NOMO-1 treated with dmso at 0.1 percent for 144 hours (cell line): ENCODE measurements at regions not wholly inside any gene's neighbourhood (a gene's known extent, or its start where the extent isn't known, plus 50 kb on each side); places are given as distances from the start of the nearest gene placed in this dataset.

Experiments used
- DNase-seq: peaks from one replicate; lab custom pipeline; 2025; ENCODE audit not compliant: unreplicated experiment; lab: John Stamatoyannopoulos, UW

GRCh38 chr19:29395111-29395733 is 130.6 kb upstream of the VSTM2B start:
- no peak for DNase-seq

DNA sequence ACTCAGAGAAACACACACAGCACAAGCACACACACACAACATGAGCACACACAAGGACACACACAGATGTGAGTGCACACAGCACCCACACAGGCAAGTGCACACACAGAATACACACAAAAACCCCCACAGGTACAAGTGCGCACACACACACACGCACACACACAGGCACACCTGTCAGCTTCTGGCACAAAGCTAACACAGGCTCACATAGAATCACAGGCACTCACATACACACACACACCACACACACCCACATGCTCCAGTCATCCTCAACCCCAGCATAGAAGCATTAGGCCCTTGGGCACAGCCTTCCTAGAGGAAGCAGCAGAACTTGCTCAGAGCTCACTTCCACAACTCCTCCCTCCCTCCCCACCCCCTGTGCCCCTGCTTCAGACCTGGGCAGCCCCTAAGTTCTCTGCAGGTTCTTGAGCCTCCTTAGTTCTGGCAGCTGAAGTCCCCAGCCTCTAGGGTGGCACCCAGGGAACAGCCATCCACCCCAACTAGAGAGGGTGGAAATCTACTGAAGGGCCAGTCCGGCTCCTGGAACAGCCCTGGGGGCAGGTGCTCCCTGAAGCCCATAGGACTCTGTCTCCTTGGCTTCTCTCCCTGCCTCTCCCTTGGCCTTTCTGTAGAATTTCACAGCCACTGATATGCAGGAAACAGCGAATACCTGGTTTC is 129.9 kb upstream of the VSTM2B start:
- DNase-seq: no peak

- no peak for DNase-seq
Observed at GRCh38 chr19:29396925-29397324, 128.9 kb upstream of the VSTM2B start.

- DNase-seq: no peak
Observed at GRCh38 chr19:29397748-29398147, 128.0 kb upstream of the VSTM2B start.

DNA sequence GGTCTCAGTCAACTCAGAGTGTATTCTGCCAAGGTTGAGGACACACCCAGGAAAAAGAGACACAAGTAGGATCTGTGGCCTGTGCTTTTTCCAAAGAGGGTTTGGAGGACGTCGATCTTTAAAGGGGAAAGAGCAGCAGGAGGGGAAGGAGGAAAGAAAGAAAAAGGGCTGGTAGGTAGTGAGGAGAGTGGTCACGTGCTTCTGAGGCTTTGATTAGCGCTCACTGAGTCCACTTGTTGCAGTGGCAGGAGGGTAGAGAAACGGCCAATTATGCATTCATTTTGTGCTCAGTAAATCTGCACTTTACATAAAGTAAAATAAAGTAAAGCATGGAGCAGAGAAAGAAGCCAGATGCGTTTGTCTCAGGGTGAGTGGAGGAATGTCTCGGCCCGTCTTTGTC is 126.0 kb upstream of the VSTM2B start:
- DNase-seq: no peak

DNA sequence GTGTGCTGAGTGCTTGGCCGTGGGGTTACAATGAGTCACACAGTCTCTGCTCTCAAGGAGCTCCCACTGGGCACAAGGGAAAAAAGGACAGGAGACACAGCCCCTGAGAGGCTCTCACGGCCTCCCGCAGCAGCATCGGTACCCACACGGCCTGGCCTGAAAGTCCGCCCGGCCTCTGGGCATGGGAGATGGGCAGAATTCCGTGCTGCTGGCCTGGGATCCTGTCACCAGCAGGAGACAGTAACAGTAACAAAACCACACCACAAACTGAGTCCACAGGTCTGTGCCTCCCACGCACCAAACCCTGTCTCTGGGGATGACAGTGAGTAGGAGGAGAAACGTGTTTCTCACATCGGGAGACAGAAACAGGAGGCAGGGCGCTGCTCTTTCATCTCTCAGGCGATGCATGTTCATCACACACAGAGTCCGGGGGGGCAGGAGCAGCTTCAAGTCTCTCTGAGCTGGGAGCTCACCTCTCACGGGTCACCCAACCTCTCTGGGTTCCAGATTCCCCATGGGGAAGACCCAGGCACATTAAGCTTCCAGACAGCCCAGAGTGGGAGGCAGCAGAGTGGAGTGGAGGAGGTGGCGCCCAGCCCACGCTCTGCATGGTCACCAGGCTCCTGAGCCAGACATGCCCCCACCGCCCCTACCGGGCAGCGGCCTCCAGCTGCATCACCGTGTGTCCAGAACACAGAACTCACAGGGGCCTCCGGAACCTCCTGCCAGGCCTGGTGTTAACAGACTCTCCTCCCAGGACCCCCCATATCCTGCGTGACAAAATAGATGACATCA is 124.7 kb upstream of the VSTM2B start:
- DNase-seq: no peak

GRCh38 chr19:29401712-29402421 is 123.9 kb upstream of the VSTM2B start:
- no peak for DNase-seq

DNA sequence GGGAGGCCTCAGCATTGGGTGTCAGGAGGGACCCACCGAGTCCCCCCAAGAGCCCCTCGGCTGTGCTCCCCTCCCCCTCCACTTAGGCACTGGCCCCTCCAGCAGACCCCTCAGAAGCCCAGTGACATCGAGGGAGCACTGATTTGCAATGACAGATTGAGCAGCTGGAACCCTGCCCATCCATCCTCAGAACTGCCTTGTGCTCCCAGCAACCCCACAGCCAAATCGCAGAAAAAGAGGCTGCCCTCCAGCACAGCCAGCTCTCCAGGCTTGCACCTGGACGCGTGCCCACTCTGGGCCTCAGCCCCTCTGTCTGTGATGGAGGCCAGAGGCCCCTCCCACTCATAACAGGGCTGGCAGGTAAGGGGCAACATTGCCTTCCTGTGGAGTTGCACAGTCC is 123.2 kb upstream of the VSTM2B start:
- DNase-seq: no peak

GRCh38 chr19:29404015-29404414 is 121.8 kb upstream of the VSTM2B start:
- no peak for DNase-seq

GRCh38 chr19:29404951-29405727 is 120.7 kb upstream of the VSTM2B start:
- no peak for DNase-seq

DNA sequence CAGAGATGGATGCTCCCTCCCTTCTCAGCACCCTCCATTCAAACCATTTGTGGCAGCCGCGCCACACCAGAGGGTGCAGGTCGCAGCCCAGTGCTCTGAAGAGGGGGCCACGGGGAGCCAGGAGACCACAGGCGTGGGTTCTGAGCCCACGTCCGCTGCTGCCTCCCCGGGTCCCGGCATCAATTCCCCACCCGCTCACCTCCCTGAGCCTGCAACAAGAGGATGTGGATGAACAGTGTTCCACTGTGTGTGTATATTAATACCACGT is 120.1 kb upstream of the VSTM2B start:
- no peak for DNase-seq

DNA sequence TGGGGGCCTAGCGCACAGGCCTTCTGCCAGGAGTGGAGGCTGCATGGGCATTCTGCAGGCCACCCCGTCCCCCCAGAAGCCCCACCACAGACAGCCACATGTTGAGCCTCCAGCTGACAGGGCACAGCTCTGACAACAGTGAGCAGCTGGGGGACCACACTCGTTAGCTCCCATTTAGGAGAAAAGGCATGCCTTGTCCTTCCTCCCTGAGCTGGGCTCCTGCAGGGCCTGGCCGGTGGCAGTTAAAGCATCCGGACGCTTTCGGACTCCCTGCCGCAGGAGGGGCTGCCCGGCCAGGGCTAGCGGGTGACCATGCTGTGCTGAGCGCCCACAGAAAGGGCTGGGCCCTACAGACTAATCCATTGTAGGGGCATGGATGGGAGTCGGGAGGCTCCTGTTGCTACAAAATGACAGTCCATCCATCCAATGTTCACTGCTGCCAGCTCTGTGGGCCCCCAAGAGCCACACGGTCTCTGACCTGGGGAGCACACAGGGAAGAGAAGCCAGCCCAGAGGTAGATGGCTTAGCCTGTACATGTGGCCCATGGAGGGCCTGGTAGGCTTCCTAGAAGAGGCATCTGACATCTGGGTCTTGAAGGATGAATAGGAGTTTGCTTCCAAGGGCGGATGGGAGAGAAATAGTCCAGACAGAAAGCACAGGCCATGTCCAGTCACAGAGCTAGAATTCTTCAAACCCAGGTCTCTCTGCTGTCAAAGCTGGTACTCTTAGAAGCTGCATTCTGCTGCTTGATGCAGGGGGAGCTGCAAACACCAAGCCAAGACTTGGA is 116.5 kb upstream of the VSTM2B start:
- no peak for DNase-seq

DNA sequence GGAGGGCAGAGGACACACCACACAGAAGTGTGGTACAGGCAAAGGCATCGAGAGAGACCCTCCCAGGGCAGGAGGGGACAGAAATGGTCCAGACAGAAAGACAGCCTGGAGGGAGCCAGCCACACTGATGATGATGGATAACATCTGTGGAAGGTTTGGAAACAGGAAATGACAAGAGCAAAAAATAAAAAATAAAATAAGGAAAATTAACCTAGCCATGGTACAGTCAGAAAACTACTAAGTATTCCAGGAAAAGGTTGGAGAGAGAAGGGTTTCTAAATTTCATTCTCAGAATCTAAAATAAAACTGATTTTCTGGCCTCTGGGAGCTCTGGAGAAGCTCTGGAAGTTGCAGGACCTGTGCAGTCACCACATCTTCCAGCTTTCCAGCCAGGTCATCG is 115.2 kb upstream of the VSTM2B start:
- no peak for DNase-seq

GRCh38 chr19:29411113-29411581 is 114.6 kb upstream of the VSTM2B start:
- no peak for DNase-seq

- DNase-seq: no peak
Observed at GRCh38 chr19:29413435-29413834, 112.4 kb upstream of the VSTM2B start.

DNA sequence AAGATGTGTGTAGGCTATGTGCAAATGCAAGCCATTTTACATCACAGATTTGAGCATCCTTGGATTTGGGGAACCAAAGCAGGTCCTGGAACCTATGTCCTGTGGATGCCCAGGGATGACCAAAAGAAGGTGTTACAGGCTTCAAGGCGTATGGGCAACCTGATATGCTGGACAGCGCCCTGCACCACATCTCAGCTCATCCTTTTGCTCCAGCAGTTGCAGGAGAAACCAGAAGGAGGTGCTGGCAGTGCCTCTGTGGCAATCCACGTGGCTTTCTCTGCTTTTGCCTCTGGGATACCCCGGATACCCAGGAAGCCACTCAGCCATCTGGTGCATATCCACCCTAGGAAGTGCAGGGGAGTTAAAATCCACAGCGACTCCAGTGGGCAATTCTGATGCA is 110.3 kb upstream of the VSTM2B start:
- no peak for DNase-seq

DNA sequence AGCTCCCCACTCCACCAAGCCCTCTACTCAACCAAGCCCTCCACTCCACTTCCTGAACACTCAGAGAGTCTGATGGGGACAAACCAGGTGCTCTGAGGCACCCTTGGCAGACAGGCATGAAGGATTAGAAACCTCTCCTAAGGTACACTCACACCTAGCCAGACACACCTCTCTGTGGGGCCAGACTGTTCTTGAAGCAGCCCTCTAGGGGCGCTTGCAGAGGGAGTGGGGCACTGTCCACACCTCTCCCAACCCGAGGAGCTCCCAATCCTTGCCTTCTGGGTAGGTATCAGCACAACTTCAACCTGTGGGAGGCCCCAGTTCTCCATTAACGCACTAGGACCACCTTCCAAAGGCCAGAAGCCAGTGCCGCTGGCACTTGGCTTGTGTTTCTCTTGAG is 108.7 kb upstream of the VSTM2B start:
- no peak for DNase-seq

DNA sequence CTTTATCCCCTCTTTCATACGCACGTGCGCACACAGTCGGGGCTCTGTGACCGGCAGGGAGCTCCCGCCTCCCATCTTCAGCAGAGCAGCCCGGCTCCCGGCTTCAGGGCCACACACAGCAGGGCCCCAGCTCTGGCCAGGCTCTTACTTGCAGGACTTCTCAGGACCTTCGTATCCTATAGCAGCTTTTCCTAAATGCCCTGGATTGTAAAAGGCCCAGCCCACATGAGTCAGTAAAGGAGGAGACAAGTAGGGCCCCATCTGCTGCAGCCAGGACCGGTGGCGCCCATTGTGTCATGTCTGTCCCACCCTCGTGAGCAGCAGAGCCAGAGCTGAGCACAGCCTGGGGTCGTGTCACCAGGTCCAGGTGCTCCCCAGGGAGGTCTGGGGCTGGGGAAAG is 107.6 kb upstream of the VSTM2B start:
- no peak for DNase-seq

- DNase-seq: no peak
Observed at GRCh38 chr19:29420065-29420464, 105.7 kb upstream of the VSTM2B start.

DNA sequence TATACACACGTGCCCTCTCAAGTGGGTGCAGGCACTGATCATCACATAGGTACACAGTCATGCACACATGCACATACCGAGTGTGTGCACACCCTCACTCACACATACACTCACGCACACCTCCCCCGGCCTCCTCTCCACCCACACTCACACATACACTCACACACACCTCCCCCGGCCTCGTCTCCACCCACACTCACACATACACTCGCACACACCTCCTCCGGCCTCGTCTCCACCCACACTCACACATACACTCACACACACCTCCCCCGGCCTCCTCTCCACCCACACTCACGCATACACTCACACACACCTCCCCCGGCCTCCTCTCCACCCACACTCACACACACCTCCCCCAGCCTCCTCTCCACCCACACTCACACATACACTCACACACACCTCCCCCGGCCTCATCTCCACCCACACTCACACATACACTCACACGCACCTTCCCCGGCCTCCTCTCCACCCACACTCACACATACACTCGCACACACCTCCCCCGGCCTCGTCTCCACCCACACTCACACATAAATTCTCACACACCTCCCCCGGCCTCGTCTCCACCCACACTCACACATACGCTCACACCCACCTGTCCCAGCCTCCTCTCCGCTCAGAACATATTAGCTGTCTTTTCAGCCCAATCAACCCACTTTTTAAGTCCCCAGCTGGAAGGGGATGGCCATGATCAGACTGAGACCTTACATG is 105.2 kb upstream of the VSTM2B start:
- DNase-seq: no peak
